Panc1 (cell line): ENCODE measurements at regions not wholly inside any gene's neighbourhood (a gene's known extent, or its start where the extent isn't known, plus 50 kb on each side); places are given as distances from the start of the nearest gene placed in this dataset.

Experiments
- POLR2AphosphoS5 ChIP-seq: IDR thresholded peaks from 2 replicates; pipeline ENCODE4 v1.6.1; 2012; ENCODE audit warnings: mild to moderate bottlenecking, low read depth, low read length, moderate library complexity
- SIN3A ChIP-seq: IDR thresholded peaks from 2 replicates; pipeline ENCODE4 v1.6.1; 2012; ENCODE audit warnings: low read depth, mild to moderate bottlenecking, low read length, moderate library complexity, borderline replicate concordance; ENCODE audit not compliant: insufficient read depth
- TF ChIP-seq, protein P1 (sequence below): fragments of 450-650 bp; IDR thresholded peaks from 2 replicates; pipeline ENCODE4 v1.5.1; 2017; ENCODE audit warnings: mild to moderate bottlenecking

GRCh38 chr16:27632216-27632615, 82.3 kb downstream of the KATNIP start:
- TF ChIP-seq, protein P1, sequence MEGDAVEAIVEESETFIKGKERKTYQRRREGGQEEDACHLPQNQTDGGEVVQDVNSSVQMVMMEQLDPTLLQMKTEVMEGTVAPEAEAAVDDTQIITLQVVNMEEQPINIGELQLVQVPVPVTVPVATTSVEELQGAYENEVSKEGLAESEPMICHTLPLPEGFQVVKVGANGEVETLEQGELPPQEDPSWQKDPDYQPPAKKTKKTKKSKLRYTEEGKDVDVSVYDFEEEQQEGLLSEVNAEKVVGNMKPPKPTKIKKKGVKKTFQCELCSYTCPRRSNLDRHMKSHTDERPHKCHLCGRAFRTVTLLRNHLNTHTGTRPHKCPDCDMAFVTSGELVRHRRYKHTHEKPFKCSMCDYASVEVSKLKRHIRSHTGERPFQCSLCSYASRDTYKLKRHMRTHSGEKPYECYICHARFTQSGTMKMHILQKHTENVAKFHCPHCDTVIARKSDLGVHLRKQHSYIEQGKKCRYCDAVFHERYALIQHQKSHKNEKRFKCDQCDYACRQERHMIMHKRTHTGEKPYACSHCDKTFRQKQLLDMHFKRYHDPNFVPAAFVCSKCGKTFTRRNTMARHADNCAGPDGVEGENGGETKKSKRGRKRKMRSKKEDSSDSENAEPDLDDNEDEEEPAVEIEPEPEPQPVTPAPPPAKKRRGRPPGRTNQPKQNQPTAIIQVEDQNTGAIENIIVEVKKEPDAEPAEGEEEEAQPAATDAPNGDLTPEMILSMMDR = no peak
- TF ChIP-seq POLR2AphosphoS5 (no peak), SIN3A (no peak)
